Activated B cell treated with CpG ODN at 0.5 μM for 24 hours (primary cell): ENCODE measurements at regions not wholly inside any gene's neighbourhood (a gene's known extent, or its start where the extent isn't known, plus 50 kb on each side); places are given as distances from the start of the nearest gene placed in this dataset.

Source experiments
- ATAC-seq: fragments of 200-7000 bp; cut with Tn5 transposase; one replicate; pipeline ENCODE4 v1.10.0; 2021; ENCODE audit warnings: low read depth, mild to moderate bottlenecking, moderate library complexity
- CTCF ChIA-PET: fragments of 350-600 bp; sonication (Branson Sonifier 250); formaldehyde crosslinking; loops from one replicate; lab custom pipeline; 2021; ENCODE audit warnings: antibody characterized with exemption; lab: Charles Lee
- POLR2A ChIA-PET: fragments of 350-600 bp; sonication (Branson Sonifier 250); formaldehyde crosslinking; loops from one replicate; lab custom pipeline; 2021; ENCODE audit warnings: antibody characterized with exemption; lab: Charles Lee
- DNase-seq: peaks from one replicate; pipeline ENCODE4 v3.0.0; 2022
- H3K27ac Mint-ChIP-seq: one replicate; pipeline ENCODE4 v1.8.0; 2020; ENCODE audit warnings: mixed read lengths
- H3K27me3 Mint-ChIP-seq: one replicate; pipeline ENCODE4 v1.8.0; 2021; ENCODE audit warnings: mixed read lengths
- H3K36me3 Mint-ChIP-seq: one replicate; pipeline ENCODE4 v1.8.0; 2021; ENCODE audit warnings: low read depth, mixed read lengths
- H3K4me1 Mint-ChIP-seq: one replicate; pipeline ENCODE4 v1.8.0; 2021; ENCODE audit warnings: mixed read lengths
- H3K4me3 Mint-ChIP-seq: one replicate; pipeline ENCODE4 v1.8.0; 2020; ENCODE audit warnings: mild to moderate bottlenecking, mixed read lengths
- H3K9me3 Mint-ChIP-seq: one replicate; pipeline ENCODE4 v1.8.0; 2020; ENCODE audit warnings: mixed read lengths
- CTCF ChIP-seq: fragments of 200-600 bp; IDR thresholded peaks from one replicate; pipeline ENCODE4 v1.8.0; 2022; ENCODE audit warnings: antibody characterized with exemption, mild to moderate bottlenecking
- intact Hi-C: fragments of 100-400 bp; cut with micrococcal nuclease; formaldehyde crosslinking; loops from one replicate; pipeline ENCODE4 v1.15.1; 2024

- Mint-ChIP-seq H3K27me3 (no peaks in the 10 kb centered on the region), H3K4me1 (no peaks in the 10 kb centered on the region), H3K4me3 (no peak overlapping the region), H3K27ac (no peak overlapping the region), H3K36me3 (no peaks in the 10 kb centered on the region), H3K9me3 (no peaks in the 10 kb centered on the region)
- TF ChIP-seq CTCF, result no peak
- ATAC-seq (no peak), DNase-seq (no peak)
- CTCF ChIA-PET, result no interaction called here
- intact Hi-C loops, result no loop called here
- POLR2A ChIA-PET, result no interaction called here
Measured at GRCh38 chr4:136939781-136940180, 592.5 kb downstream of the PCDH18 start.

- POLR2A ChIA-PET, result no interaction called here
- TF ChIP-seq CTCF, result no peak
- CTCF ChIA-PET, result no interaction called here
Measured at GRCh38 chr4:136935871-136936270, 596.4 kb downstream of the PCDH18 start.

GRCh38 chr4:136935305-136935704, 597.0 kb downstream of the PCDH18 start:
- Mint-ChIP-seq H3K36me3 (no peaks in the 10 kb centered on the region), H3K4me1 (no peaks in the 10 kb centered on the region), H3K9me3 (no peaks in the 10 kb centered on the region), H3K27ac (no peak overlapping the region), H3K4me3 (no peak overlapping the region), H3K27me3 (no peaks in the 10 kb centered on the region)
- no peak for ATAC-seq
- POLR2A ChIA-PET, result no interaction called here
- intact Hi-C loops, result no loop called here
- CTCF ChIA-PET, result no interaction called here
- TF ChIP-seq CTCF, result no peak
- no peak for DNase-seq

More at GRCh38 chr4:136935871-136936270, 596.4 kb downstream of the PCDH18 start:
- DNase-seq (no peak), ATAC-seq (no peak)
- H3K27me3 Mint-ChIP-seq, result no peaks in the 10 kb centered on the region
- H3K36me3 Mint-ChIP-seq, result no peaks in the 10 kb centered on the region
- intact Hi-C loops, result no loop called here
- no peaks in the 10 kb centered on the region for H3K9me3 Mint-ChIP-seq
- H3K4me1 Mint-ChIP-seq, result no peaks in the 10 kb centered on the region
- no peak overlapping the region for H3K27ac Mint-ChIP-seq
- H3K4me3 Mint-ChIP-seq, result no peak overlapping the region

GRCh38 chr4:136934601-136935000, 597.7 kb downstream of the PCDH18 start:
- H3K4me1 Mint-ChIP-seq, result no peaks in the 10 kb centered on the region
- CTCF ChIA-PET, result no interaction called here

GRCh38 chr4:136931781-136932180, 600.5 kb downstream of the PCDH18 start:
- intact Hi-C loops, result no loop called here
- ChIA-PET POLR2A (no interaction called here), CTCF (no interaction called here)
- no peak for TF ChIP-seq CTCF
- H3K36me3 Mint-ChIP-seq, result no peaks in the 10 kb centered on the region
- no peak overlapping the region for H3K27ac Mint-ChIP-seq
- no peaks in the 10 kb centered on the region for H3K4me1 Mint-ChIP-seq
- ATAC-seq (no peak), DNase-seq (no peak)
- no peak overlapping the region for H3K4me3 Mint-ChIP-seq
- peaks cover 3% of the 10 kb centered on the region for H3K9me3 Mint-ChIP-seq
- no peaks in the 10 kb centered on the region for H3K27me3 Mint-ChIP-seq

More at GRCh38 chr4:136934601-136935000, 597.7 kb downstream of the PCDH18 start:
- Mint-ChIP-seq H3K36me3 (no peaks in the 10 kb centered on the region), H3K9me3 (no peaks in the 10 kb centered on the region), H3K27me3 (no peaks in the 10 kb centered on the region), H3K27ac (no peak overlapping the region), H3K4me3 (no peak overlapping the region)
- POLR2A ChIA-PET, result no interaction called here
- no peak for DNase-seq
- TF ChIP-seq CTCF, result no peak
- intact Hi-C loops, result no loop called here
- ATAC-seq, result no peak
